ENCODE measurements at regions not wholly inside any gene's neighbourhood (a gene's known extent, or its start where the extent isn't known, plus 50 kb on each side); places are given as distances from the start of the nearest gene placed in this dataset.
"Not testable (repeated sequence)": the region's sequence is repeated elsewhere in the genome, so short reads cannot be mapped to it uniquely, and the experiment has no call there.

- peaks cover 48% of the 10 kb centered on the region for H3K9me3 Mint-ChIP-seq
- no peak for TF ChIP-seq CTCF (IDR thresholded peaks at IDR 0.05)
- H3K27me3 Mint-ChIP-seq (ENCODE audit: insufficient read depth): no peaks in the 10 kb centered on the region; the same call in 1 of the 2 replicates
- no peaks in the 10 kb centered on the region for H3K4me1 Mint-ChIP-seq (ENCODE audit: low read depth)
- H3K36me3 Mint-ChIP-seq (ENCODE audit: low read depth): no peaks in the 10 kb centered on the region
- H3K27ac Mint-ChIP-seq: no peak overlapping the region
- no peak overlapping the region for H3K4me3 Mint-ChIP-seq
- DNase-seq: no peak
Measured at GRCh38 chr3:96584066-96584465, 230.3 kb upstream of the EPHA6 start.

- H3K4me1 Mint-ChIP-seq (ENCODE audit: low read depth); H3K4me3 Mint-ChIP-seq; H3K27ac Mint-ChIP-seq; DNase-seq; H3K36me3 Mint-ChIP-seq (ENCODE audit: low read depth); H3K27me3 Mint-ChIP-seq (ENCODE audit: insufficient read depth): not testable (repeated sequence)
- peaks cover 45% of the 10 kb centered on the region for H3K9me3 Mint-ChIP-seq
Measured at GRCh38 chr3:96606865-96607264, 207.5 kb upstream of the EPHA6 start.

- Mint-ChIP-seq H3K9me3 (peaks cover 7% of the 10 kb centered on the region), H3K27me3 (ENCODE audit: insufficient read depth) (no peaks in the 10 kb centered on the region), H3K27ac (no peak overlapping the region), H3K36me3 (ENCODE audit: low read depth) (peaks cover 1% of the 10 kb centered on the region), H3K4me3 (no peak overlapping the region), H3K4me1 (ENCODE audit: low read depth) (no peaks in the 10 kb centered on the region)
- TF ChIP-seq CTCF (IDR thresholded peaks at IDR 0.05): no peak
- no peak for DNase-seq
Measured at GRCh38 chr3:96619475-96619874, 194.9 kb upstream of the EPHA6 start.

GRCh38 chr3:96622878-96623277 lies 191.5 kb upstream of the EPHA6 start:
- no peak overlapping the region for H3K4me3 Mint-ChIP-seq
- no peaks in the 10 kb centered on the region; the same call in 1 of the 2 replicates for H3K36me3 Mint-ChIP-seq (ENCODE audit: low read depth)
- no peaks in the 10 kb centered on the region for H3K4me1 Mint-ChIP-seq (ENCODE audit: low read depth)
- no peak for TF ChIP-seq CTCF (IDR thresholded peaks at IDR 0.05)
- peaks cover 29% of the 10 kb centered on the region for H3K9me3 Mint-ChIP-seq
- H3K27ac Mint-ChIP-seq: no peak overlapping the region
- H3K27me3 Mint-ChIP-seq (ENCODE audit: insufficient read depth): no peaks in the 10 kb centered on the region
- no peak for DNase-seq

- Mint-ChIP-seq H3K4me3 (no peak overlapping the region), H3K4me1 (ENCODE audit: low read depth) (no peaks in the 10 kb centered on the region), H3K27me3 (ENCODE audit: insufficient read depth) (no peaks in the 10 kb centered on the region), H3K27ac (no peak overlapping the region), H3K36me3 (ENCODE audit: low read depth) (no peaks in the 10 kb centered on the region), H3K9me3 (peaks cover 30% of the 10 kb centered on the region)
- no peak for TF ChIP-seq CTCF (IDR thresholded peaks at IDR 0.05)
- no peak for DNase-seq
Measured at GRCh38 chr3:96631050-96631449, 183.3 kb upstream of the EPHA6 start.

- DNase-seq: no peak
- H3K4me1 Mint-ChIP-seq (ENCODE audit: low read depth): no peaks in the 10 kb centered on the region
- no peak for TF ChIP-seq CTCF (IDR thresholded peaks at IDR 0.05)
- no peak overlapping the region for H3K4me3 Mint-ChIP-seq
- peaks cover 17% of the 10 kb centered on the region for H3K9me3 Mint-ChIP-seq
- H3K27me3 Mint-ChIP-seq (ENCODE audit: insufficient read depth): no peaks in the 10 kb centered on the region
- no peaks in the 10 kb centered on the region for H3K36me3 Mint-ChIP-seq (ENCODE audit: low read depth)
- no peak overlapping the region for H3K27ac Mint-ChIP-seq
Measured at GRCh38 chr3:96646596-96646995, 167.8 kb upstream of the EPHA6 start.
